ENCODE measurements at regions not wholly inside any gene's neighbourhood (a gene's known extent, or its start where the extent isn't known, plus 50 kb on each side); places are given as distances from the start of the nearest gene placed in this dataset.
"Not testable (repeated sequence)": the region's sequence is repeated elsewhere in the genome, so short reads cannot be mapped to it uniquely, and the experiment has no call there.

- DNase-seq, result no peak
Measured at GRCh38 chr5:163189023-163189553, 248.3 kb upstream of the CCNG1 start.

GRCh38 chr5:163190283-163190682 is 247.1 kb upstream of the CCNG1 start:
- DNase-seq, result no peak

DNA sequence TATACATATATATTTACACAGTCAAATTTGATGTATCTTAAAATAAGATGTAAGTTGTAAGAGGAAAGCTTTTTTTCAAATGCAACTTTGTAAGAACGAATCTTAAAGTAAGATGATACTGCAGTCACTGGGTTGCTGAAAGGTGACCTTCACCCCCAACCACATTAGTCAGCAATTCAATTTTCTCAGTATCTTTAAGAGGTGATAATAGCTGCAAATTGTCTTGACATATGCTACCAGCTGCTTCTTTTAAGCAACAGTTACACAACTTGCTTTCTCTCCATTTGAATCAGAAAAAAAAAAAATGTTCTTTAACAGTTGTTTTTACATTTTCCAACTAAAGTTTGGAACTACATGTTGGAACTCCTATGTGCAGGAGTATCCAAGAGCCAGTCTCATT is 246.6 kb upstream of the CCNG1 start:
- DNase-seq, result no peak

- no peak for DNase-seq
Measured at GRCh38 chr5:163193886-163194285, 243.5 kb upstream of the CCNG1 start.

GRCh38 chr5:163205645-163206044 is 231.8 kb upstream of the CCNG1 start:
- no peak for DNase-seq

GRCh38 chr5:163221581-163221980 is 215.8 kb upstream of the CCNG1 start:
- DNase-seq, result no peak

GRCh38 chr5:163222982-163223381 is 214.4 kb upstream of the CCNG1 start:
- DNase-seq, result no peak

DNA sequence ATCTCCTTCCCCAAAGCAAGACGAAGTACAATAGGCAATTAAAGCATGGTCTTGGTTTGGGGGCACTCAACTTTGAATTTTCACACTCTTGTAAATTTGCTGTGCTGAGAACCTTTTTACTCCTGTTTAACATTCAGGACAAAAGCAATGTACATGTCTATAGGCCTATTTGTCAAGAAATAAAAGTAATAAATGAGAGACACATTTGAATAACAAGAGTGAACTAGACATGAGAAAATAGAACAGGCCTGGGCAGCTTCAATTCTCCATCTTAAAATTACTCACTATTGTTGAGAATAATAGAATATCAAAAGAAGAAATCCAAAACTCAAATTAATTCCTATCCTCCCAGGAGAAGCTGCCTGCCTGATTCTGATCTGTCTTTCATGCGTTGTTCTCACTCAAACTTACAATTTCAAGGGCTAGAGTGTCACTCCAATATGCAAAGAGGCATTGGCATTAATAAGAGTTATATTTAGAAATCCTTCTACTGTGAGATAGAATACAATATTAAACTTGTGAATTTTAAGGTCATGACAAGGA is 192.9 kb upstream of the CCNG1 start:
- no peak for DNase-seq

GRCh38 chr5:163245584-163245983 is 191.8 kb upstream of the CCNG1 start:
- no peak for DNase-seq

DNA sequence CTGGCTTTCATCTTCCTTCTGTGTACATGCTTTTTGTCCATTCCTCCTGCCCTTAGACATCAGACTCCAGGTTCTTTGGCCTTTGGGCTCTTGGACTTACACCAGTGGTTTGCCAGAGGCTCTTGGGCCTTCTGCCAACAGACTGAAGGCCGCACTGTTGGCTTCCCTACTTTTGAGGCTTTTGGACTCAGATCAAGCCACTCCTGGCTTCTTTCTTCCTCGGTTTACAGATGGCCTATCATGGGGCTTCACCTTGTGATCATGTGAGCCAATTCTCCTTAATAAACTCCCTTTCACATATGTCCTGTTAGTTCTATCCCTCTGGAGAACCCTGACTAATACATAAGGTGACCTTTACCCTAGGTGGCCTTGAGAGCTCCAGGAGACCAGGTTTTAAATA is 189.1 kb upstream of the CCNG1 start:
- DNase-seq, result no peak

DNA sequence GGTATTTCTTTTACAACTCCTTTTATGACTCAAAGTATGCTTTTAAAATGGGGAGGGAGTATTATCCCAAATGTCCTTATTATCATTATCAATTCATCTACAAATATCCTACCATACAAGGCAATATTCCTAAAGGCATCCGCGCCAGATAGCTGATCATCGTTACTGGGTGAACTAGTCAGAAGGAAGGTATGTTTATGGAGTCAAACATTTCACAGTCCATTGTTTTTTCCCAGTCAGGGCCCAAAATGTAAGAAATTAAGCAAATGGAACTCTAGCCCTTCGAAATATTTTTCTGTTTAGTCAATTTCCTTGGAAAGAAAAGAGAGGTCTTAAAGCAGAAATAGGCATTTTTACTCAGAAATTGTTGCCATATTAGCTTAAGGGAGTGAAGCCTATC is 188.5 kb upstream of the CCNG1 start:
- DNase-seq, result no peak

- no peak for DNase-seq
Measured at GRCh38 chr5:163252950-163253349, 184.4 kb upstream of the CCNG1 start.

GRCh38 chr5:163259495-163259894 is 177.9 kb upstream of the CCNG1 start:
- DNase-seq, result no peak

GRCh38 chr5:163260471-163260870 is 176.9 kb upstream of the CCNG1 start:
- DNase-seq, result no peak

DNA sequence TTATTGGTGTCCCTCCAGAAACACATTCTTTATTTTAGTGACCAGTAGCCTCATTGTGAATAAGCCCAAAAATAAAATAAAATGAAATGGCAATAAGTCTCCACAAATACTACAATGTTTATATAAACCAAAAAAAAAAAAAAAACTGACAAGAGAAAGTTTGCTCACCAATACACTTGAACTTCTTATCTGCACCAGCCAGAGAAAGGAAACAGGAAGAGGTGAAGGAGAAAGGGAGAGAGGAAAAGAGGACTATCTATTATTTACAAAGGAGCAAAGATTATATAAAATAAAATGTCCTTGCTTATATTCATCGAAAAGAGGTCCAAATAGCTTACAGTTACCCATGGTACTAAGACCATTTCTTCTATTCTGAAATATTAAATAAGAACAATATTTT is 176.4 kb upstream of the CCNG1 start:
- DNase-seq, result no peak

DNA sequence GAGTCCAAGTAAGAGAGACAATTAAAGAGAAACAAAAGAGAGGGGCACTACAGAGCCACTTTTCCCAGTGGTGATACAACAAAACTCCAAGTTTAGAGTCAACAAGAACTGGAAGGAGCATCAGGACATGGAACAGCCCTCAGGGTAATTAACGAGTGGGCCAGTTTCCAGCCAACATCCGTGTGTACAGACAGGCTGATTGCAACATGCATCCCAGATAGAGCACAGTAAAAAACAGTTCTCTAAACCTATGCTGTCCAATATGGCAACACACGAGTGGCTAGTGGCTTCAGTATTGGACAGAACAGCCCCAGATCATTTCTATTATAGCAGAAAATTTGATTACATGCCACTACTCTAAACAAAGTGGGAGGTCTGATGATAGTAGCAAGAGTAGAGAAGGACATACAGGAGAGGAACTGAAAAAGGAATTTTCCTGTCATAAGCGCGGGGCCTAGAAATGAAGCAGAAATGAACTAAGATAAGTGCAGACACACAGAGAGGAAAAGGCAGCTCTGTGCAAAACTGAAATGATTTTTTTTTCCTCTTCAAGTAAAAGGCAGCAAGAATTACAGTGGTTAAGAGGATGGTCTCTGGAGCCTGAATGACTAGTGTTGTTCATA is 175.6 kb upstream of the CCNG1 start:
- DNase-seq, result no peak

DNA sequence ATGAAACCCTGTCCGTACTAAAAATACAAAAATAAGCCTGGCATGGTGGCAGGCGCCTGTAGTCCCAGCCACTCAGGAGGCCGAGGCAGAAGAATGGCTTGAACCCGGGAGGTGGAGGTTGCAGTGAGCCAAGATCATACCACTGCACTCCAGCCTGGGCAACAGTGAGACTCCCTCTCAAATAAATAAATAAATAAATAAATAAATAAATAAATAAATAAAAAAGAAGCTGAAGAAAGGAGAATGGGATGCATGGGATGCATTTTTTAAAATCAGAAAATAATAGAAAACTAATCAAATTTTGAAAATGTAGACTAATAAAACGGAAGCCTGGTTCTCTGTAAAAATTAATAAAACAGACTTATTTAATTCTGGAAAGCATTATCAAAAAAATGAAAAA is 171.1 kb upstream of the CCNG1 start:
- DNase-seq, result not testable (repeated sequence)

GRCh38 chr5:163269624-163270023 is 167.8 kb upstream of the CCNG1 start:
- no peak for DNase-seq

DNA sequence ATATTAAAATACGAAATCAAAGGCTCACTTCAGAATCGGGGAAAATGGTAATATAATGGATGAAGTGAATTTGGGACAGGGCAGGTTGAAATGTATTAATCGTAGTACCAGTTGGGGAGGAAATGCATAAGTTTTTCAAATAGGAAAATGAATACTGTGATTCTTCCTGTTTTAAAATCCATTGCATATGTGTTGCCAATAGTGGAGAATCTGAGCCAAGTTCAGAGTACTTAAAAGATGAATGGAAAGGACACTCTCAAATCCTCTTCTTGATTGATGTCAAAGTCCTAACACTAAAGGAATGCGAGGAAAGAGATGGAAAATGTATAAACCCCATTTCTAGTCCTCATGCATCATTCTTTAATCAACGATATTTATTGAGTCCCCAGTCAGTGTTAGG is 160.9 kb upstream of the CCNG1 start:
- DNase-seq, result no peak

- DNase-seq, result not testable (repeated sequence)
Measured at GRCh38 chr5:163280897-163281296, 156.5 kb upstream of the CCNG1 start.

DNA sequence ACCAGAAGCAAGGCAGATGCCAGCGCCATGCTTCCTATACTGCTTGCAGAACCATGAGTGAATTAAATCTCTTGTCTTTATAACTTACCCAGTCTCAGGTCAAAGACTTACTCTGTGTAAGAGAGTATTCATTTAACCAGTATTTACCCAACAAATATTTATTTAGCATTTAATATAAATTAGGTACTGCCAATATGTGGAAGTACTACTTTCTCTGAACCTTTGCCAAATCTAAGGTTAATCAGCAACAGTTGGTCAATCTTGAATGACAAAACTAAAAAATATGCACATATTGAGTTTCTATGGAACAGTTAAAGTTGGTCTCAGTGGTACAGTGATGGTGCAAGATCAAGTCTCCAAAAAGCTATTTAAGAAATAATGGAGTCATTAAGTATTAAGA is 155.9 kb upstream of the CCNG1 start:
- no peak for DNase-seq

- no peak for DNase-seq
Measured at GRCh38 chr5:163293836-163294235, 143.6 kb upstream of the CCNG1 start.

GRCh38 chr5:163303718-163304117 is 133.7 kb upstream of the CCNG1 start:
- DNase-seq, result no peak

- no peak for DNase-seq
Measured at GRCh38 chr5:163305655-163306054, 131.7 kb upstream of the CCNG1 start.

DNA sequence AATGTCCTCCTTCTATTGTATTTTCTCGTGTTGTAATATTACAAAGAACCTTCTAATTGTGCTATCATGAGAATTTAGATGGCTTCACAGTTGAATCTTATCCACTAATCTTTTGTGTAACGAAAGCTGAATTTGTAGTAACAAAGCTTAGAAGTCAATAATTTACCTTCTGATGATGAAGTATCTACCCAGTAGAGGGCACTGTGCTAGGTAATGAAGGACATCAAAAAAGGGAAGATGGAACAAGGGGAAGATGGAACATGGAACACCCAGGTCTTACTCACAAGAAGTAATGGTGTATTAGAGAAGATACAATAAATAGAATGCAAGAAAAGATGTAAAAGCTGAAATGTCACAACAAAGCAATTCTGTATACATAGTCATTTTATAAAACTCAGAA is 131.0 kb upstream of the CCNG1 start:
- DNase-seq, result peak; percentile 10

Data from activated CD4-positive, alpha-beta T cell treated with anti-CD3 and anti-CD28 coated beads, Interleukin-10, Interleukin-2, amounts not matched to agents 100 ng/mL and 50 ng/mL, durations not matched to agents 16 hours and 8 hours (primary cell).